IPS-NIHi7 (cell line): ENCODE measurements at regions not wholly inside any gene's neighbourhood (a gene's known extent, or its start where the extent isn't known, plus 50 kb on each side); places are given as distances from the start of the nearest gene placed in this dataset.
A peak's percentile ranks its signal among the peaks of the same experiment; 100 is the strongest.

Source experiments
- DNase-seq: peaks from one replicate; pipeline ENCODE4 v3.0.0; 2012; ENCODE audit warnings: mixed read lengths; ENCODE audit errors: extremely low spot score

DNA sequence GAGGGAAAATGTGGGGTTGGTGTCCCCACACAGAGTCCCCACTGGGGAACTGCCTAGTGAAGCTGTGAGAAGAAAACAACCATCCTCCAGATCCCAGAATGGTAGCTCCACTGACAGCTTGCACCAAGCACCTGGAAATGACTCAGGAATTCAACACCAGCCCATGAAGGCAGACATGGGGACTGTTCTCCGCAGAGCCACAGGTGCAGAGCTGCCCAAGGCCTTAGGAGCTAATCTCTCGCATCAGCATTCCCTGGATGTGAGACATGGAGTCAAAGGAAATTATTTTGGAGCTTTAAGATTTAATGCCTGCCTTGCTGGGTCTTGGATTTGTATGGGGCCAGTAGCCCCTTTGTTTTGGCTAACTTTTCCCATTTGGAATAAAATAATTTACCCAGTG lies 367.9 kb downstream of the FAM133A start:
- DNase-seq: no peak

- DNase-seq: no peak
Measured at GRCh38 chrX:94045724-94046123, 371.7 kb downstream of the FAM133A start.

DNA sequence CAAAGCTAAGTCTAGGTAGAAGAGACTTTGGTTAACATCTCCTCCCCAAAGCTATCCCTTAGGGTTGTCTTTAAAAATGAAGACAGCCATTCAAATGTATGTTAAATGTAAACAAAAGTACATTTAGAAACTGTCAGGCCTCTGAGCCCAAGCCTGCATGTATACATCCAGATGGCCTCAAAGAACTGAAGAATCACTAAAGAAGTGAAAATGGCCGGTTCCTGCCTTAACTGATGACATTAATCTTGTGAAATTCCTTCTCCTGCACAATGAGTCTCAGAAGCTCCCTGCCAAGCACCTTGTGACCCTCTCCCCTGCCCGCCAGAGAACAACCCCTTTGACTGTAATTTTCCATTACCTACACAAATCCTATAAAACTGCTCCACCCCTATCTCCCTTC lies 377.9 kb downstream of the FAM133A start:
- DNase-seq: peak; percentile 11

GRCh38 chrX:94053575-94053974 lies 379.6 kb downstream of the FAM133A start:
- DNase-seq: no peak

DNA sequence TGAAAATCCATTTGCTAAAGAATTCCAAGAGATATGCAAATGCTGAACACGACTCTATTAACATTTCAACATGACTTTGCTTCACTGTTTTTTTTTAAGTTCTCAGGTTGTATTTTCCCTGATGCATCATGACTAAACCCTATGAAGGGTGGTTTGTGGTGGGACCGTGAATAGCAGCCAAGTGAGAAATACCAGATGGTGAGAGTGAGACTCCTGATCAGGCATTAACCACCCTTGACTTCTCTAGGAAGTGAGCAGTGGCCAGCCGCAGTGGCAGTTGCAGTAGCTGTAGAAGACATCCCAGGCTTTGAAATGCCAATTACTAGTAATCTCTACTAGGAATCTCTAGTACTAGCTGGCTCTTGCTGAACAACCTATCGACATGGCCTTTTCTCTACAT lies 383.4 kb downstream of the FAM133A start:
- peak; percentile 9 for DNase-seq

DNA sequence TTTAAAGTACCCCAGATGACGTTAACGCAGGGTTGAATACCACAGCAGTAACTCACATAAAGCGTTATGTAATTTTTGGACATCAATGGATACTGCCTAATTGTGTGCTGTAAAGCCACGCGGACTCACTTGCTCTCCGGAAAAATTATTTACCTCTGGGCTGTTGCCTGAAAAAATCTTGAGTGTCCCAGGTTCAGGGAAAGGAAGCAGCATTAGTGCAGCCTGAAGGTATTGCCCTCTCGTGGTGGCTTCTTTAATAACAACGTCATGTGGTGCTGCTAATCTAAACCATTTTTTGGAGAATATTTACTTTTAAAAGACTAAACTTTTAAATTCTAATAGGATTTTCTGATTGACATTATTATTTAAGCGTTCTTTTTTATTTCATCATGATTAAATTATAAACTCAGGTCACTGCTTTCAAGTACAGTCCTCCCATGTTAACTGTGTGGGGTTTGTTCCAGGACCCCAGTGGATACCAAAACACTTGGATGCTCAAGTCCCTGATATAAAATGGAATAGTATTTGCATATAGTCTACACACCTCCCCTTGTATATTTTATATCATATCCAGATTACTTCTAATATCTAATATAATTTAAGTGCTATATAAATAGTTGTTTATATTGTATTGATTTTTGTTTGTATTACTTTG lies 384.8 kb downstream of the FAM133A start:
- peak; percentile 60 for DNase-seq

- DNase-seq: no peak
Measured at GRCh38 chrX:94065091-94065490, 391.1 kb downstream of the FAM133A start.

- DNase-seq: no peak
Measured at GRCh38 chrX:94089149-94089548, 415.1 kb downstream of the FAM133A start.

DNA sequence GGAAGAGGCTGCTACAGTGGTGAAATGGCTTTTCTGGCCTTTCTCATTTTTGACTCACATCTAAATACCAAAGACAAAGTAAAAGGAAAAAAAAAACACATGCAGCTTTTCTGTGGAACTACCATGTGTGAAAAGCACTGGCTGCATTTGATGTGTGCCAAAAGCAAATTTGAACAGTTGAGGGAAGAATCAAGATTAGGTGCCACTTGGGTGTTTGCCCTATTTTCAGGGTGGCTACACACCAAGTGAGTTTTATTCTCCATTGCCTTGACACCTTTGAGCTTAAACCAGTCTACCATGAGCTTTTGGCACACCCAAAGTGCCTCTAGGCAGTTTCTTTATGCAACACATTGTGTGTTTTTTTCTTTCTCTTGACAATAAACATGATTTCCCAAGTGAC lies 423.9 kb downstream of the FAM133A start:
- no peak for DNase-seq

DNA sequence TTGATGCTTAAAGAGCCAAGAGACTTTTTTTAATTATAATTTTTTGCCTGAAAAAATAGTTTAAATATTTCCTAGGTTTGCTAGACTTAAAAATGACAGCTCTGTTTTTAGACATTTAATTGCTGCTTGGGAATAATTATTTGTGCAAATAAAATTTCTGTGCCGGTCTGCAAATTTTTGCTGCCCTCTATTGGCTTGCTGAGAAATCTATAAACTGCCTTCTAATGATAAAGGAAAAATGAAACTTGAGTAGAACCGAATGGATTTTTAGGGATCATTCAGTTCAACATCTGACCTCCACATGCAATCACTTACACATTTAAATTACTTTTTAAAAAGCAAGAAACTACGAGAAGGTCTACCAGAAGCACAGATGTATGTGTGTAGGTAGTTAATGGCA lies 434.0 kb downstream of the FAM133A start:
- DNase-seq: no peak

DNA sequence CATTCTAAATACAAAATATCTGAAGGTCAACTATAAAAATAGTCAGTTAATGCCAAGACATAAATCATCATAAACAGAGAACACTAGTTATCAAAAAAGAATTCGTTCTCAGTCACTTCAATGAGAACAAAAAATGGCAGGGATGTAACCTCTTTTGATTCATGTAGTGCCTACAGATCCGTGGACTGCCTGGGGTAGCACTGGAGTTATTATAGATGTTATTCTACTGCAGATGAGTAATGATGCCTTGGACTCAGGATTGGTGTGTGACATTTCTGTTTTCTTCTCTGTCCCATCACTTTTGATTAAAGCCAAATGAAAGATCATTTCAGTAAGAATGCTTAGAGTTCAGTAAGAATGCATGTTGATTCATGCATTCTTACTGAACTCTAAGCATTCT lies 440.4 kb downstream of the FAM133A start:
- no peak for DNase-seq

DNA sequence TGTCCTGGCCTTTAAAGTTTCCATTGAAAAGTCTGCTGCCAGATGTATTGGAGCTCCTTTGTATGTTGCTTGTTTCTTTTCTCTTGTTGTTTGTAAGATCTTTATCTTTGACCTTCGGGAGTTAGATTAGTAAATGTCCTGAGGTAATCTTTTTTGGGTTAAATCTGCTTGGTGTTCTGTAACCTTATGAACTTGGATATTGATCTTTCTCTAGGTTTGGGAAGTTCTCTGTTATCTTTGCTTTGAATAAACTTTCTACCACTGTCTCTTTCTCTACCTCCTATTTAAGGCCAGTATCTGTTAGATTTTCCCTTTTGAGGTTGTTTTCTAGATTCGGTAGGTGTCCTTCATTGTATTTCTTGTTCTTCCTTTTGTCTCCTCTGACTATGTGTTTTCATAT lies 447.8 kb downstream of the FAM133A start:
- DNase-seq: no peak

DNA sequence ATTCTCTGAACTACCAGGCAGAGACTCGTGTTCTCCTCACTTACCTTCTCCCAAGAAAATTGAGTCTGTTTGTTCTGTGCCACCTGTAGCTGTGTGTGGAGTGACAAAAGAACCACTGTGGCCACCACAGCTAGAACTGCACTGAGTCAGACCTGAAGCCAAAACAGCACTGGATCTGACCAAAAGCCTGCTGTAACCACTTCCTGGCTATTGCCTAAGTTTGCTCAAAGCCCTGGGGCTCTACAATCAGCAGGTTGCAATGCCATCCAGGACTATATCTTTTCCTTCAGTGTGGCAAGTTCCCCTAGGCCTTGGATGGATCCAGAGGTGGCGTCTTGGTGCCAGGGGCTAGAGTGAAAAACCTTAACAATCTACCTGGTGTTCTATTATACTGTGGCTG lies 449.1 kb downstream of the FAM133A start:
- no peak for DNase-seq

- DNase-seq: no peak
Measured at GRCh38 chrX:94162971-94163370, 489.0 kb downstream of the FAM133A start.

DNA sequence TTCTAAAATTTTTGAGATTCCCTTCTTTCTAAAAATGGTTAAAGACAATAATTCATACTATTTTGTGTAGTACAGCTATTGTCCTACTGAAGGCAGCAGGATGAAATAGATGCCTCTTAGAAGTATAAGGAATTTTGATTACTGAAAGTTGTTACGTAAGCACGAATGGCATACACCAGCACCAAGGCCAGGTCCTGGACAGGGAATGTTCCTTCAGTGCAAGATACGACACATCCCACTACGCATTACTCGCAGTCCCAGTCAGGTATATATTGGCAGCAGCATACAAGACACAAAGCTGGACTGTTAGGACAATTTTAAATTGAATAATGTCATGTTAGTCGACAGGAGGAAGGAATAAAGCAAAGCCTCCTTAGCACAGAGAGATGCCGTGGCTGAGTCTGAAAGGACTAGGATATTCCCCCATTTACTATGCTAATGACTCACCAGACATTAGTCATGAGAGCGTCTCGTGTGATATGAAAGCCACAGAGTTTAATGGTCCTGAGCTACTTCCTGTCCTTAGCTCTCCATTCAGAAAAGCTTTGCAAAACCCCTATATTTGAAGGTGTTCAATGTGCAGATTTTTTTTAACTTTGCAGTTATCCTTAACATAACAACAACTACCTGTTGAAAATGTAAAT lies 504.3 kb downstream of the FAM133A start:
- no peak for DNase-seq

GRCh38 chrX:94204524-94204923 lies 530.5 kb downstream of the FAM133A start:
- no peak for DNase-seq

GRCh38 chrX:94216738-94217137 lies 542.7 kb downstream of the FAM133A start:
- peak; percentile 33 for DNase-seq

DNA sequence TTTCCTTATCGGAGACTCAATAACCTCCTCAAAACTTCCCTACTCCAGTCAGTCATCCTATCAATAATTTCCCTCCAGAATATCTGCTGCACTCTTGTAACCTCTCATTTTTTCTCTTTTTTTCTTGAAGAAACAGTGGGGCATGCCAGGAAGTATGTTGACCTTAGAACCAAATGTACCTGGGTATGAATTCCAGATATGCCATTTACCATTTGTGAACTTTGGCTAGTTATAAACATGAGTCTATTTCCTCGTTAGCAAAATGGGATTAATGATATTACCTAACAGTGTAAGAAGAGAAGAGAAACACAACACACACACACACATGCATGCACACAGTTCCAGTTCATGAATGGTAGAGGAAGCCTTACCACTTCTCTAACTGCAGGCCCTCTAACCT lies 578.2 kb downstream of the FAM133A start:
- DNase-seq: no peak

DNA sequence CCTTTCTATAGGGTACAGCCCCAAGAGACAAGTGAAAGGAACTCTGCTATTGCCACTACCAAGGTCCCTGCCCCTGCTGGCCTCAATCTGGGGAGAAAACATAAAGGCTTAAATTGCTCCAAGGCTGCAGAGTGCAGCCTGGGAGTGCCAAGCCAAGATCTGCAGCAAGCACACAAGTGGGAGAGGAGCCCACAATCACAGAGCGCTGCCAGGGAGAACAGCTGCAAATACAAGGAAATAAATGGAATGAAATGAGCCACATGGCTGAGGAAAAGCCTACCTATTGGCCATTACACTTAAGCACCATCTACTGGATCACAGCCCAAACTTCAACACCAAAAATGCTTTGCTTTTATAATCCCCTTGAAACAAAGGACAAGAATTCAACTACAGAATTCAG lies 582.4 kb downstream of the FAM133A start:
- DNase-seq: no peak

DNA sequence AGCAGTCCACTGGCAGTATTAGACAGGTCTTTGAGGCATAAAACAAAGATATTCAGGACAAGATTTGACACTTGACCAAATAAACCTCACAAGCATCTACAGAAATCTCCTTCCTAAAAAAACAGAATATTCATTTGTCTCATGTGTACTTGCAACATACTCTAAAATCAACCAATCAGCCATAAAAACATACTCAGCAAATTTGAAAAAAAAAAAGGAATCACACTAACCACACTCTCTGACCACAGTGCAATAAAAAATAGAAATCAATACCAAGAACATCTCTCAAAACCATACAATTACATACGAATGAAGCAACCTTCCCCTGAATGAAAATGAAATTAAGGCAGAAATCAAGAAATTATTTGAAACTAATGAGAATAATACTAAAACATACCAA lies 591.3 kb downstream of the FAM133A start:
- DNase-seq: no peak

- no peak for DNase-seq
Measured at GRCh38 chrX:94288325-94288724, 614.3 kb downstream of the FAM133A start.

DNA sequence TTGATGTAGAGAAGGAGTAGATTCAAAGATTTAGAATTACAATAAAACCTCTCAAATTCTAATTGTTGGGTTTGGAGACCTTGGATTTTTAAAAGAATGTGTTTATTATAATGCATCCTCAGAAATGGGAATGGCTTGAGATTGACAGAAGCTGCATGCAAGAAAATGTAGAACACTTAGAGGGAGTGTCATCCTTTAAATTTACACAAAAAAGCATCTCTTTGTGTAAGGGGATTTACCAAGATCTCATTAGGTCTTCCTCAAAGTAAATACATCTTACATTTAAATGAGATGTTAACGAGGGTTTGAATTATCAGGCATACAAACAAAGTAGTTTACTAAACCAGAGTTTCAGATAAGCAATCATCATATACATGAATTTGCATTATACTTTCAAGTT lies 615.0 kb downstream of the FAM133A start:
- peak; percentile 10 for DNase-seq

- DNase-seq: no peak
Measured at GRCh38 chrX:94302446-94302845, 628.4 kb downstream of the FAM133A start.

DNA sequence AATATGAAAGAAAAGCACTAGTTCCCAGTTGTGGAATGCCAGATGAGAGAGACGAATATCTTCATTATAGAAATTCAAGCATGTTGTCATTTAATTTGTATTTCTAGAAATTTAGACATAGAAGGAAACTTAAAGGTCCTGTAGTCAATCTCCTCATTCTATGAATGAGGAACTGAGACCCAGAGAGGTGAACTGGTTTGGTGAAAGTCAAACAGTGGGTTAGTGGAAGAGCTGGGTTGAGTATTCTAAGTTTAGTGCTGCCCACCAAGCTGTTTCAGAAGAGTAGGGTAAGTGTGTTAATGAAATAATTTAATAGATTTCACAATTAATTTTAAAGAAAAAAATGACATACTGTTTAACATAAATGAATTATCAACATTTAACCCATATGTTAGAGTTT lies 655.2 kb downstream of the FAM133A start:
- DNase-seq: no peak
